KBM-7 (cell line): ENCODE measurements at regions not wholly inside any gene's neighbourhood (a gene's known extent, or its start where the extent isn't known, plus 50 kb on each side); places are given as distances from the start of the nearest gene placed in this dataset.
"Not testable (repeated sequence)": the region's sequence is repeated elsewhere in the genome, so short reads cannot be mapped to it uniquely, and the experiment has no call there.

Experiments used
- DNase-seq: peaks from one replicate; pipeline ENCODE4 v3.0.0-alpha.2; 2015
- in situ Hi-C: fragments of 300-500 bp; cut with MboI; formaldehyde crosslinking; loops from 2 replicates; pipeline ENCODE4 v1.14.3; 2020; ENCODE audit warnings: low sequenced_read_pairs, low pct_unique_long_range_greater_than_20kb, mixed read lengths

GRCh38 chr14:55838529-55839052 lies 258.6 kb downstream of the KTN1 start:
- no peak for DNase-seq

GRCh38 chr14:55839301-55839947 lies 259.4 kb downstream of the KTN1 start:
- in situ Hi-C loops, DNase-seq: not testable (repeated sequence)

More at GRCh38 chr14:55838529-55839052, 258.6 kb downstream of the KTN1 start:
- in situ Hi-C loops = no loop called here

GRCh38 chr14:55840821-55841220 lies 260.8 kb downstream of the KTN1 start:
- in situ Hi-C loops = no loop called here
- DNase-seq = no peak

- in situ Hi-C loops = no loop called here
- DNase-seq = no peak
Observed at GRCh38 chr14:55841625-55842024, 261.6 kb downstream of the KTN1 start.

- in situ Hi-C loops = no loop called here
- no peak for DNase-seq
Observed at GRCh38 chr14:55843718-55844403, 263.9 kb downstream of the KTN1 start.

GRCh38 chr14:55845963-55846825 lies 266.2 kb downstream of the KTN1 start:
- in situ Hi-C loops = no loop called here
- no peak for DNase-seq

- DNase-seq = no peak
Observed at GRCh38 chr14:55846826-55847446, 266.9 kb downstream of the KTN1 start.

GRCh38 chr14:55847766-55848165 lies 267.8 kb downstream of the KTN1 start:
- DNase-seq = no peak
- in situ Hi-C loops = no loop called here

More at GRCh38 chr14:55846826-55847446, 266.9 kb downstream of the KTN1 start:
- in situ Hi-C loops = no loop called here

- DNase-seq = no peak
- in situ Hi-C loops = no loop called here
Observed at GRCh38 chr14:55848964-55849363, 269.0 kb downstream of the KTN1 start.

- no peak for DNase-seq
- in situ Hi-C loops = no loop called here
Observed at GRCh38 chr14:55849833-55850232, 268.4 kb upstream of the PELI2 start.

GRCh38 chr14:55850825-55851241 lies 267.4 kb upstream of the PELI2 start:
- DNase-seq = no peak
- in situ Hi-C loops = no loop called here

- in situ Hi-C loops = no loop called here
- DNase-seq = no peak
Observed at GRCh38 chr14:55851301-55851700, 266.9 kb upstream of the PELI2 start.

GRCh38 chr14:55851961-55852360 lies 266.2 kb upstream of the PELI2 start:
- in situ Hi-C loops = no loop called here
- no peak for DNase-seq

GRCh38 chr14:55855751-55856150 lies 262.5 kb upstream of the PELI2 start:
- in situ Hi-C loops = no loop called here
- no peak for DNase-seq

- in situ Hi-C loops = no loop called here
- DNase-seq = no peak
Observed at GRCh38 chr14:55858604-55859003, 259.6 kb upstream of the PELI2 start.

- DNase-seq, in situ Hi-C loops: not testable (repeated sequence)
Observed at GRCh38 chr14:55861561-55861960, 256.6 kb upstream of the PELI2 start.

- DNase-seq = peak; percentile 74
- in situ Hi-C loops = no loop called here
Observed at GRCh38 chr14:55864890-55865655, 253.1 kb upstream of the PELI2 start.

GRCh38 chr14:55867311-55867710 lies 250.9 kb upstream of the PELI2 start:
- in situ Hi-C loops = no loop called here
- DNase-seq = no peak

GRCh38 chr14:55867719-55868118 lies 250.5 kb upstream of the PELI2 start:
- no peak for DNase-seq
- in situ Hi-C loops = no loop called here
